Ovary (tissue), 3 donors: ENCODE measurements at regions not wholly inside any gene's neighbourhood (a gene's known extent, or its start where the extent isn't known, plus 50 kb on each side); places are given as distances from the start of the nearest gene placed in this dataset.

Source experiments
- CTCF ChIP-seq, 3 donors: fragments of 450-650 bp in 2 of 3; fragments of 200-600 bp in 1 of 3; IDR thresholded peaks; one replicate each; pipeline versions ENCODE4 v1.5.1 to v1.8.0; 2016 to 2022; ENCODE audit warnings: antibody characterized with exemption in 3 of 3, mild to moderate bottlenecking in 1 of 3
- EP300 ChIP-seq: sonication (generic); formaldehyde crosslinking; IDR thresholded peaks from one replicate; pipeline ENCODE4 v1.6.1; 2017; ENCODE audit warnings: antibody characterized with exemption
- POLR2A ChIP-seq: fragments of 450-650 bp; IDR thresholded peaks from one replicate; pipeline ENCODE4 v1.6.1; 2017; ENCODE audit warnings: antibody characterized with exemption, mild to moderate bottlenecking, moderate library complexity
- donor health status: DM: no; HTN: no; CAD: no.

GRCh38 chr4:31283679-31284078, 563.5 kb downstream of the PCDH7 start:
- TF ChIP-seq CTCF (IDR thresholded peaks at IDR 0.05): no peak
- no peak for TF ChIP-seq POLR2A
- TF ChIP-seq EP300: no peak
